Natural killer cell (primary cell): ENCODE measurements at regions not wholly inside any gene's neighbourhood (a gene's known extent, or its start where the extent isn't known, plus 50 kb on each side); places are given as distances from the start of the nearest gene placed in this dataset.

Source experiments
- ATAC-seq, 3 donors: fragments of 150-1000 bp in 2 of 3; fragments of 200-7000 bp in 1 of 3; cut with Tn5 transposase; 1 replicate in 1 of 3; 2 replicates in 2 of 3; pipeline ENCODE4 v1.10.0; 2021; ENCODE audit warnings: mild to moderate bottlenecking in 2 of 3, moderate library complexity in 2 of 3
- DNase-seq, 2 donors: peaks; one replicate each; pipeline versions ENCODE4 v3.0.0 to v3.0.0-alpha.2; 2013 to 2021; ENCODE audit warnings: mixed read lengths in 1 of 2
- H3K27ac ChIP-seq: one replicate; pipeline ENCODE4 v1.5.1; 2013; ENCODE audit warnings: mild to moderate bottlenecking, low read length
- H3K27me3 ChIP-seq: one replicate; pipeline ENCODE4 v1.6.1; 2013; ENCODE audit warnings: low read length; ENCODE audit not compliant: control insufficient read depth, insufficient read depth
- H3K36me3 ChIP-seq: one replicate; pipeline ENCODE4 v1.6.1; 2013; ENCODE audit warnings: low read length; ENCODE audit not compliant: control insufficient read depth, insufficient read depth
- H3K4me1 ChIP-seq: one replicate; pipeline ENCODE4 v1.6.1; 2013; ENCODE audit warnings: low read length; ENCODE audit not compliant: control insufficient read depth, insufficient read depth
- H3K4me3 ChIP-seq: one replicate; pipeline ENCODE4 v1.5.1; 2013; ENCODE audit warnings: low read length
- H3K9me3 ChIP-seq: one replicate; pipeline ENCODE4 v1.6.1; 2013; ENCODE audit warnings: low read length; ENCODE audit not compliant: control insufficient read depth, insufficient read depth
- H3K27ac Mint-ChIP-seq, 2 donors: one replicate each; pipeline ENCODE4 v1.8.0; 2022; ENCODE audit warnings: mild to moderate bottlenecking in 2 of 2, mixed read lengths in 2 of 2, moderate library complexity in 1 of 2
- H3K27me3 Mint-ChIP-seq, 2 donors: one replicate each; pipeline ENCODE4 v1.8.0; 2022; ENCODE audit warnings: low read depth in 2 of 2, mixed read lengths in 2 of 2
- H3K36me3 Mint-ChIP-seq: one replicate; pipeline ENCODE4 v1.8.0; 2022; ENCODE audit warnings: mixed read lengths
- H3K4me1 Mint-ChIP-seq, 2 donors: one replicate each; pipeline ENCODE4 v1.8.0; 2022; ENCODE audit warnings: mixed read lengths in 2 of 2
- H3K4me3 Mint-ChIP-seq: one replicate; pipeline ENCODE4 v1.8.0; 2022; ENCODE audit warnings: mild to moderate bottlenecking, moderate library complexity, mixed read lengths
- H3K9me3 Mint-ChIP-seq, 2 donors: one replicate each; pipeline ENCODE4 v1.8.0; 2022; ENCODE audit warnings: mixed read lengths in 2 of 2
- WGBS: methylation state at CpG from one replicate; pipeline ENCODE4 v1.1.7; 2013; ENCODE audit warnings: missing lambda C conversion rate; ENCODE audit not compliant: insufficient coverage; 5-methylcytosine and 5-hydroxymethylcytosine counted together
- intact Hi-C: fragments of 100-400 bp; cut with micrococcal nuclease; formaldehyde crosslinking; loops from one replicate; pipeline ENCODE4 v1.14.2; 2022
- TF ChIP-seq, protein P1 (sequence below): fragments of 200-600 bp; IDR thresholded peaks from one replicate; pipeline ENCODE4 v1.8.0; 2022; ENCODE audit warnings: antibody characterized with exemption

DNA sequence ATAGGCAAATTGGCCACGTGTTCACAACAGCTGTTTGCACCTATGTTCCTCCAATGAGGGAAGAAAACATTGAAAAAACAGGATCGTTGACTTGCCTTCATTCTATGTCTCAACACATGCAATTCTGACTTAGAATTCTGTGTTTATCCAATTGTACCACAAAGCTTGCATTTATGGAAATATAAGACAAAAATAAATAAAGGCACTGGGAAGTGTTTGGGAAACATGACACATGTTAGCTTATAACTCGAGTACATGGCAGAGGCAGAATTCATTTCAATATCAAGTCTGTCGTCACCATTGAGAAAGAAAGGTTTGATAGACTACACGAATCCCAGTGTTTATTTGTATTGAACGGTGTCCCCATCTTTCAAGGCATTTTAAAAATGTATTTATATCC lies 291.2 kb downstream of the AHR start:
- peaks cover 3 to 7% of the 10 kb centered on the region in 2 donors for H3K27me3 Mint-ChIP-seq
- Histone ChIP-seq H3K27ac (no peak overlapping the region), H3K4me1 (no peaks in the 10 kb centered on the region), H3K36me3 (no peaks in the 10 kb centered on the region), H3K9me3 (no peaks in the 10 kb centered on the region), H3K4me3 (no peak overlapping the region), H3K27me3 (no peaks in the 10 kb centered on the region)
- TF ChIP-seq, protein P1, sequence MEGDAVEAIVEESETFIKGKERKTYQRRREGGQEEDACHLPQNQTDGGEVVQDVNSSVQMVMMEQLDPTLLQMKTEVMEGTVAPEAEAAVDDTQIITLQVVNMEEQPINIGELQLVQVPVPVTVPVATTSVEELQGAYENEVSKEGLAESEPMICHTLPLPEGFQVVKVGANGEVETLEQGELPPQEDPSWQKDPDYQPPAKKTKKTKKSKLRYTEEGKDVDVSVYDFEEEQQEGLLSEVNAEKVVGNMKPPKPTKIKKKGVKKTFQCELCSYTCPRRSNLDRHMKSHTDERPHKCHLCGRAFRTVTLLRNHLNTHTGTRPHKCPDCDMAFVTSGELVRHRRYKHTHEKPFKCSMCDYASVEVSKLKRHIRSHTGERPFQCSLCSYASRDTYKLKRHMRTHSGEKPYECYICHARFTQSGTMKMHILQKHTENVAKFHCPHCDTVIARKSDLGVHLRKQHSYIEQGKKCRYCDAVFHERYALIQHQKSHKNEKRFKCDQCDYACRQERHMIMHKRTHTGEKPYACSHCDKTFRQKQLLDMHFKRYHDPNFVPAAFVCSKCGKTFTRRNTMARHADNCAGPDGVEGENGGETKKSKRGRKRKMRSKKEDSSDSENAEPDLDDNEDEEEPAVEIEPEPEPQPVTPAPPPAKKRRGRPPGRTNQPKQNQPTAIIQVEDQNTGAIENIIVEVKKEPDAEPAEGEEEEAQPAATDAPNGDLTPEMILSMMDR, result no peak
- no peak overlapping the region for H3K4me3 Mint-ChIP-seq
- 78% methylated on average over 4 of the region's 6 CpGs for WGBS
- no peak overlapping the region for H3K27ac Mint-ChIP-seq
- H3K4me1 Mint-ChIP-seq, result no peaks in the 10 kb centered on the region
- no peaks in the 10 kb centered on the region for H3K36me3 Mint-ChIP-seq
- ATAC-seq (no peak), DNase-seq (no peak)
- intact Hi-C loops, result no loop called here
- H3K9me3 Mint-ChIP-seq, result no peaks in the 10 kb centered on the region

DNA sequence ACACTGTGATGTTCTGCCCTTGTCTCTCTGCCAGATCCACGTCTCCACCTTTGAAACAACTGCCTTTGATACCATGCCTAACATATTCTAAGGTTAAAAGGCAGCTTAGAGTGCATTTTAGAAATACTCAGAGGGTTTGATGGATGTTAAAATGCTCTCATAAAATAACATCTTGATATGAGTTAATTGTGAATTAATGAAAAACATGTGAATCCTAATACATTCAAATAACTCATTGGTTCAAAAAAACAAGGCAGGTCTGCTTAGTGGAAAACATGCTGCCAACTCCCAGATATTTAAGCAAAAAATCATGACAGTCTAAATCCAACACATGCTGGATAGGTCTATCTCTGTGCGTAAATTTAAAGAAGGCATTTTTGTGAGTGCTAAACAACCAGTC lies 291.8 kb downstream of the AHR start:
- intact Hi-C loops, result no loop called here
- no peak overlapping the region for H3K4me3 ChIP-seq
- Mint-ChIP-seq H3K36me3 (no peaks in the 10 kb centered on the region), H3K4me1 (no peaks in the 10 kb centered on the region), H3K27me3 (peaks cover 3 to 7% of the 10 kb centered on the region in 2 donors), H3K4me3 (no peak overlapping the region), H3K9me3 (no peaks in the 10 kb centered on the region), H3K27ac (no peak overlapping the region)
- H3K36me3 ChIP-seq, result no peaks in the 10 kb centered on the region
- H3K9me3 ChIP-seq, result no peaks in the 10 kb centered on the region
- DNase-seq, result no peak
- no peaks in the 10 kb centered on the region for H3K4me1 ChIP-seq
- 100% methylated on average over 1 of the region's 2 CpGs for WGBS
- TF ChIP-seq, protein P1, result no peak
- no peak overlapping the region for H3K27ac ChIP-seq
- no peaks in the 10 kb centered on the region for H3K27me3 ChIP-seq
- no peak for ATAC-seq

DNA sequence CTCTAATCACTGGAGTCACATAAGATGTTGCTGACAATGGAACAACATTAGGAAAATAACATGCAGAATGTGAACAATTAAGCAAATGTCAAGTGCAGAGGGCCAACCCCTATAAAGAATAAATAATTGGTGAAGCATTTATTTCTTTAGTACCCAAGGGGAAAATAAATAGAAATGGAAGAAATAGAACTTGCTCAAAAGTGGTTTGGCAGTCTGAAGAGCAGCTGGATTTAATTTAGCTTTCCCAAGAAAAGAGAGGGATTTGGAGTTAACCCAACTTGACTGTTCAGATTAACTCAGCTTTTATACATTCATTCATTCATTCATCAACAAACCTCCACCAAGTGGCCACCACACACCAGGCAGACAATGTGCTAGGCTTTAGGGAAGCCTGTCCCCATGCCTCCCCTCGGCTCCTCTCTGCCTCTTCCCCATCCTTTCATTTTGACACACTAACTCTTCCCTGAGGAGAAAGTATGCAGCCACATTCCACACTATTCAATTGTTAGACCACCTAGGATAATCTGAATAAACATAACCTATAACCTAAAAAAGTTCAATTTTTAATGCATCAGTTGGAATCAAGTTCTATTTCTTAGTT lies 295.5 kb downstream of the AHR start:
- Histone ChIP-seq H3K9me3 (no peaks in the 10 kb centered on the region), H3K4me3 (no peak overlapping the region), H3K27ac (no peak overlapping the region), H3K4me1 (no peaks in the 10 kb centered on the region), H3K36me3 (no peaks in the 10 kb centered on the region), H3K27me3 (no peaks in the 10 kb centered on the region)
- H3K4me3 Mint-ChIP-seq, result no peak overlapping the region
- H3K9me3 Mint-ChIP-seq, result no peaks in the 10 kb centered on the region
- ATAC-seq, result no peak
- H3K27me3 Mint-ChIP-seq, result peaks cover 0 to 2% of the 10 kb centered on the region in 2 donors
- H3K27ac Mint-ChIP-seq, result no peak overlapping the region
- 100% methylated on average over 1 of the region's 1 CpG for WGBS
- no peak for DNase-seq
- H3K4me1 Mint-ChIP-seq, result no peaks in the 10 kb centered on the region
- TF ChIP-seq, protein P1, result no peak
- no peaks in the 10 kb centered on the region for H3K36me3 Mint-ChIP-seq
- intact Hi-C loops, result no loop called here

DNA sequence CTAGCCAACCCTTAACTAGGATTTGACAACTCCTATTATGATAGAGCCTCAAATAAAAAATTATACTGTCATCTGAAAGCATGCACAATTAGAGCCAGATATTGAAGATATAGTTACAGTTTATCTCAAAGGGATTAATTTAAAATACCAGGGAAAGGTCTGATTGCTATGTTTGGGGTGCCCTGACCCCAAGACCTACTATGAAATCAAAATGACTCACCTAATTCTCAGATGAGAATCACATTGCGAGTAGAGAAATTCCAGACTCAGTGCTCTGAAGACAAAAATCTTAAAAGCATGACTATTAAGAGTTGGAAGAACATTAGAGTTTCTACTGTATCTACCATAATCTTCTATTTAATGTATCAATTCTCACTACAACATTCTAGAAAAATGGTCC lies 297.1 kb downstream of the AHR start:
- H3K27ac Mint-ChIP-seq, result no peak overlapping the region
- intact Hi-C loops, result no loop called here
- no peaks in the 10 kb centered on the region for H3K27me3 Mint-ChIP-seq
- no peaks in the 10 kb centered on the region for H3K4me1 Mint-ChIP-seq
- no peaks in the 10 kb centered on the region for H3K9me3 Mint-ChIP-seq
- no peaks in the 10 kb centered on the region for H3K27me3 ChIP-seq
- H3K36me3 Mint-ChIP-seq, result no peaks in the 10 kb centered on the region
- ATAC-seq, result no peak
- no peak overlapping the region for H3K4me3 ChIP-seq
- 100% methylated on average over 1 of the region's 1 CpG for WGBS
- no peak for DNase-seq
- TF ChIP-seq, protein P1, result no peak
- no peaks in the 10 kb centered on the region for H3K9me3 ChIP-seq
- no peak overlapping the region for H3K27ac ChIP-seq
- no peaks in the 10 kb centered on the region for H3K4me1 ChIP-seq
- H3K4me3 Mint-ChIP-seq, result no peak overlapping the region
- no peaks in the 10 kb centered on the region for H3K36me3 ChIP-seq
